RPMI8226 (cell line): ENCODE measurements at regions not wholly inside any gene's neighbourhood (a gene's known extent, or its start where the extent isn't known, plus 50 kb on each side); places are given as distances from the start of the nearest gene placed in this dataset.

ENCODE experiments used
- DNase-seq: peaks from one replicate; pipeline ENCODE4 v3.0.0-alpha.2; 2015

- DNase-seq = no peak
Measured at GRCh38 chr15:101550124-101550523, 60.6 kb upstream of the PCSK6 start.

- no peak for DNase-seq
Measured at GRCh38 chr15:101549647-101550046, 60.1 kb upstream of the PCSK6 start.

- no peak for DNase-seq
Measured at GRCh38 chr15:101547737-101548136, 58.2 kb upstream of the PCSK6 start.

- DNase-seq = no peak
Measured at GRCh38 chr15:101545548-101546505, 56.3 kb upstream of the PCSK6 start.

GRCh38 chr15:101544613-101544945 lies 55.1 kb upstream of the PCSK6 start:
- DNase-seq = no peak

GRCh38 chr15:101543926-101544612 lies 54.6 kb upstream of the PCSK6 start:
- DNase-seq = no peak

GRCh38 chr15:101543431-101543830 lies 53.9 kb upstream of the PCSK6 start:
- no peak for DNase-seq

GRCh38 chr15:101543026-101543390 lies 53.5 kb upstream of the PCSK6 start:
- DNase-seq = no peak

- DNase-seq = no peak
Measured at GRCh38 chr15:101542306-101543025, 53.0 kb upstream of the PCSK6 start.

- DNase-seq = no peak
Measured at GRCh38 chr15:101541501-101542292, 52.2 kb upstream of the PCSK6 start.

GRCh38 chr15:101540480-101541239 lies 51.2 kb upstream of the PCSK6 start:
- DNase-seq = peak; percentile 52

- no peak for DNase-seq
Measured at GRCh38 chr15:101539930-101540329, 50.4 kb upstream of the PCSK6 start.

GRCh38 chr15:101539492-101539891 lies 50.0 kb upstream of the PCSK6 start:
- no peak for DNase-seq
